HepG2 (cell line): ENCODE measurements at regions not wholly inside any gene's neighbourhood (a gene's known extent, or its start where the extent isn't known, plus 50 kb on each side); places are given as distances from the start of the nearest gene placed in this dataset.

Experiments used
- ATAC-seq: fragments of 200-7000 bp; cut with Tn5 transposase; 3 replicates; pipeline ENCODE4 v1.9.1; 2020; ENCODE audit warnings: mild to moderate bottlenecking, moderate library complexity
- BruUV-seq: library from RNA; stranded (reverse); fragments of 400-500 nt; replicated peaks from 2 replicates; lab custom pipeline; 2021; lab: Mats Ljungman, UMichigan
- CTCF ChIA-PET: fragments of 300-600 bp; formaldehyde crosslinking; extraction: SDS; loops from one replicate; lab custom pipeline; 2021; ENCODE audit warnings: low total read pairs, inconsistent platforms, low intra/inter-chr PET ratio; lab: Yijun Ruan, JAX
- POLR2A ChIA-PET: fragments of 350-600 bp; sonication (Branson Sonifier 250); formaldehyde crosslinking; loops from one replicate; lab custom pipeline; 2020; ENCODE audit warnings: antibody characterized with exemption, inconsistent platforms; lab: Yijun Ruan, JAX
- DNase-seq: peaks from one replicate; pipeline ENCODE4 v3.0.0-alpha.2; 2015; ENCODE audit warnings: low spot score
- FAIRE-seq: peaks from 3 replicates; lab custom pipeline; 2011; peaks lifted over from hg19 to GRCh38; lab: Jason Lieb, UNC
- H2AFZ ChIP-seq: one replicate; pipeline ENCODE4 v1.6.1; 2011; ENCODE audit warnings: low read length, inconsistent platforms
- H3K27ac ChIP-seq: fragments of 300-600 bp; 3 replicates; pipeline ENCODE4 v1.8.0; 2011; ENCODE audit warnings: mixed run types, mild to moderate bottlenecking, mixed read lengths, low read length, inconsistent platforms; ENCODE audit not compliant: insufficient read depth; ENCODE audit errors: extremely low read length
- H3K27me3 ChIP-seq, 2 experiments: fragments of 200-600 bp in 1 of 2; 2 replicates in 1 of 2; 3 replicates in 1 of 2; pipeline versions ENCODE4 v1.6.0 to v1.8.0; 2011; ENCODE audit warnings: low read length in 2 of 2, mild to moderate bottlenecking in 2 of 2, moderate library complexity in 2 of 2, inconsistent platforms in 1 of 2; ENCODE audit not compliant: insufficient read depth in 2 of 2, control insufficient read depth in 1 of 2
- H3K36me3 ChIP-seq, 2 experiments: fragments of 200-600 bp in 1 of 2; replicated peaks in 1 of 2; 2 replicates in 1 of 2; 3 replicates in 1 of 2; pipeline versions ENCODE4 v1.5.1 to v1.8.0; 2011; ENCODE audit warnings: low read length in 2 of 2, inconsistent platforms in 1 of 2; ENCODE audit not compliant: insufficient read depth in 2 of 2, control insufficient read depth in 1 of 2
- H3K4me1 ChIP-seq: 2 replicates; pipeline ENCODE4 v1.5.1; 2012; ENCODE audit warnings: low read length, inconsistent platforms; ENCODE audit not compliant: insufficient read depth
- H3K4me2 ChIP-seq: 2 replicates; pipeline ENCODE4 v1.6.0; 2011; ENCODE audit warnings: low read depth, low read length, inconsistent platforms
- H3K4me3 ChIP-seq, 3 experiments: fragments of 200-600 bp in 1 of 3; sonication (generic), shearing (Covaris generic) in 1 of 3; replicated peaks in 1 of 3; 2 replicates each; pipeline ENCODE4 v1.5.1; 2011 to 2016; ENCODE audit warnings: low read length in 3 of 3, inconsistent platforms in 2 of 3, low read depth in 2 of 3, mild to moderate bottlenecking in 2 of 3, control low read depth in 1 of 3, mixed read lengths in 1 of 3; ENCODE audit not compliant: insufficient read depth in 1 of 3
- H3K79me2 ChIP-seq: one replicate; pipeline ENCODE4 v1.6.1; 2011; ENCODE audit warnings: low read length, inconsistent platforms; ENCODE audit not compliant: insufficient read depth
- H3K9ac ChIP-seq: 2 replicates; pipeline ENCODE4 v1.6.0; 2011; ENCODE audit warnings: mild to moderate bottlenecking, low read depth, low read length, inconsistent platforms; ENCODE audit not compliant: insufficient read depth
- H3K9me3 ChIP-seq: 2 replicates; pipeline ENCODE4 v1.5.1; 2012; ENCODE audit warnings: mild to moderate bottlenecking, low read length
- H4K20me1 ChIP-seq: 2 replicates; pipeline ENCODE4 v1.6.0; 2011; ENCODE audit warnings: inconsistent platforms, mild to moderate bottlenecking, low read length, moderate library complexity; ENCODE audit not compliant: insufficient read depth
- ATRX ChIP-seq: sonication (generic); formaldehyde crosslinking; IDR thresholded peaks from 2 replicates; pipeline ENCODE4 v1.4.0; 2020; ENCODE audit warnings: missing genetic modification reagents, borderline replicate concordance
- CHD2 ChIP-seq: IDR thresholded peaks from 2 replicates; pipeline ENCODE4 v1.6.1; 2011; ENCODE audit warnings: low read depth, low read length, improper control_type of control experiment
- FOXM1 ChIP-seq: sonication (generic); formaldehyde crosslinking; IDR thresholded peaks from 2 replicates; pipeline ENCODE4 v1.5.0; 2020; ENCODE audit warnings: missing genetic modification reagents
- HIVEP1 ChIP-seq: sonication (generic); formaldehyde crosslinking; IDR thresholded peaks from 2 replicates; pipeline ENCODE4 v1.4.0; 2020; ENCODE audit warnings: mild to moderate bottlenecking, missing genetic modification reagents
- KAT2B ChIP-seq: fragments of 150-350 bp; IDR thresholded peaks from 2 replicates; pipeline ENCODE4 v1.6.1; 2014; ENCODE audit warnings: low read depth, low read length, borderline replicate concordance
- PHF8 ChIP-seq: sonication (generic); formaldehyde crosslinking; IDR thresholded peaks from 2 replicates; pipeline ENCODE4 v1.5.0; 2020; ENCODE audit warnings: missing genetic modification reagents
- ZNF121 ChIP-seq: sonication (generic); formaldehyde crosslinking; IDR thresholded peaks from 2 replicates; pipeline ENCODE4 v1.5.0; 2020; ENCODE audit warnings: mild to moderate bottlenecking, missing genetic modification reagents
- ZNF337 ChIP-seq: sonication (generic); formaldehyde crosslinking; IDR thresholded peaks from 2 replicates; pipeline ENCODE4 v1.5.1; 2020; ENCODE audit warnings: missing genetic modification reagents, low read depth, mild to moderate bottlenecking, borderline replicate concordance
- ZNF569 ChIP-seq: sonication (generic); formaldehyde crosslinking; IDR thresholded peaks from 2 replicates; pipeline ENCODE4 v1.5.0; 2020; ENCODE audit warnings: mild to moderate bottlenecking, missing genetic modification reagents, moderate library complexity, borderline replicate concordance
- ZNF652 ChIP-seq: IDR thresholded peaks from 2 replicates; pipeline ENCODE4 v1.6.1; 2016; ENCODE audit warnings: low read depth, borderline replicate concordance
- ZSCAN31 ChIP-seq: sonication (generic); formaldehyde crosslinking; IDR thresholded peaks from 2 replicates; pipeline ENCODE4 v1.5.0; 2020; ENCODE audit warnings: low read depth, mild to moderate bottlenecking, missing genetic modification reagents
- WGBS: methylation state at CpG from one replicate; pipeline ENCODE4 v1.1.6; 2017; ENCODE audit warnings: low lambda C conversion rate; 5-methylcytosine and 5-hydroxymethylcytosine counted together
- in situ Hi-C: cut with HindIII; loops from 2 replicates; pipeline ENCODE4 v1.10.0; 2017; ENCODE audit warnings: low pct_unique_long_range_greater_than_20kb; ENCODE audit not compliant: extremely low pct_ligation_motif_present
- intact Hi-C: fragments of 100-400 bp; cut with micrococcal nuclease; formaldehyde crosslinking; loops from one replicate; pipeline ENCODE4 v1.10.0; 2022; ENCODE audit not compliant: unreplicated experiment
- TF ChIP-seq, protein P1 (sequence below): sonication (generic); formaldehyde crosslinking; IDR thresholded peaks from 2 replicates; pipeline ENCODE4 v1.8.0; 2022; ENCODE audit warnings: missing genetic modification reagents, low read depth, mild to moderate bottlenecking, borderline replicate concordance
- TF ChIP-seq, protein P2 (sequence below): sonication (generic); formaldehyde crosslinking; IDR thresholded peaks from 2 replicates; pipeline ENCODE4 v1.4.0; 2020; ENCODE audit warnings: mild to moderate bottlenecking, missing genetic modification reagents
- TF ChIP-seq, protein P3 (sequence below): sonication (generic); formaldehyde crosslinking; IDR thresholded peaks from 2 replicates; pipeline ENCODE4 v1.8.0; 2022; ENCODE audit warnings: mild to moderate bottlenecking, missing genetic modification reagents, moderate library complexity
- TF ChIP-seq, protein P4 (sequence below): sonication (generic); formaldehyde crosslinking; IDR thresholded peaks from 2 replicates; pipeline ENCODE4 v1.5.0; 2020; ENCODE audit warnings: mild to moderate bottlenecking, missing genetic modification reagents, borderline replicate concordance

DNA sequence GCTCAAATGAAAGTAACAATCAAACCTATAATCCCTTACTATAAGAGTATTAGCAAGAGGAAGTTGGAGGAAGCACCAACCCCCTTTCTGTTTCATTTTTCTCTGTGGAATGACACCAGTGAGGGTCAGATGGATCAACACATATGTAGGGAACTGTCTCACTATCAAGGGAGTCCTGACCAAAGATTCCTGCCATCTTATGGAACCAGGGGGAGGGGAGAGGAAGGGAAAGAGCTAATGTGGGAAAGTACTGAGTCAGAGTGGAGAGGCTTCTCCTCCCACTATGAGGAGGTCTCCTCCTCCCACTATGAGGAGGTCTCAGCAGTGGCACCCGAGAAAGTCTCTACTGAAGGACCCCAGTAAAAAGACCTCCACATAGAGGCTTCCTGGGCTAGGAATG is 73.3 kb upstream of the PCSK1 start (continued):
- TF ChIP-seq KAT2B, result no peak
- no peak for TF ChIP-seq FOXM1 (CRISPR knock-in tag)
- no peak for TF ChIP-seq ATRX (CRISPR knock-in tag)
- no peak for TF ChIP-seq ZNF652 (CRISPR knock-in tag)
- no peak for TF ChIP-seq ZSCAN31 (CRISPR knock-in tag)
- TF ChIP-seq, protein P1, sequence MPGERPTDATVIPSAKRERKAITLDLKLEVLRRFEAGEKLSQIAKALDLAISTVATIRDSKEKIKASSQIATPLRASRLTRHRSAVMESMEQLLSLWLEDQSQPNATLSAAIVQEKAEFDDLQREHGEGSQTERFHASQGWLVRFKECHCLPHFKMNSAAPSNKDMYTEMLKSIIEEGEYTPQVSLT, result no peak
- no peak for TF ChIP-seq ZNF337 (CRISPR knock-in tag)
- no peak for TF ChIP-seq ZNF569 (CRISPR knock-in tag)
- TF ChIP-seq PHF8 (CRISPR knock-in tag), result no peak

DNA sequence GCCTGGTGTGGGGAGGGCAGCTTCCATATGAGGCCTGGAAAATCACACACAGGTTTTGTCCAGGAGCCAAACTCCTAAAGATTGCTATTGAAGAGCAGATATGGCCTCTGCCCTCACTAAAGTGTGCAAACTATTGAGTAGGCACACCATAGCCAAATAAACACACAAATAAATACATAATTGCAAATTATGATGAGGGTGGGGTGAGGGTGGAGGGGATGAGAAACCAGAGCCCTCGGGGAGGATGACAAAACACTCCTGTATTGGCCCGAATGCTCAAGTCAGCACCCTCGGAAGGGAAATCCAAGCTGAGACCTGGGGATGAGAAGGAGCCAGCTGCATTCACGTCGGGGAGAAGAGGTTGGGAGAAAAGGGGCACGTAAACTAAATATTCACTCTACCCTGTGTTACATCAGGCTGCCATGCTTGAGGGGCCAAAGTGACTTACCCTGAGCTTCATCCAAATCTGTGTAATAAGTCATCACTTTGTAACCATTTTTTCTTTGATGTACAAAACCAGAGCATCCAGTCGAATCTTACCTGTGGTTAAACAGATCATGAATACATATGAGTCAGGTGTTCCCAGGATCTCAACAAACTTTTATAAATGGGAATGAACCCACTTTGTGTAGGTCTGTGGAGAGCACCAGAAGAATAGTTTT is 73.9 kb upstream of the PCSK1 start:
- H4K20me1 ChIP-seq, result no peaks in the 10 kb centered on the region
- peaks cover 11% of the 10 kb centered on the region; the same call in 1 of the 2 replicates for H3K4me1 ChIP-seq
- H2AFZ ChIP-seq, result no peak overlapping the region
- POLR2A ChIA-PET, result no interaction called here
- H3K27ac ChIP-seq, result no peak overlapping the region
- 30% methylated on average over 7 of the region's 7 CpGs for WGBS
- no peaks in the 10 kb centered on the region for H3K9me3 ChIP-seq
- H3K4me2 ChIP-seq, result no peak overlapping the region
- TF ChIP-seq, protein P2, sequence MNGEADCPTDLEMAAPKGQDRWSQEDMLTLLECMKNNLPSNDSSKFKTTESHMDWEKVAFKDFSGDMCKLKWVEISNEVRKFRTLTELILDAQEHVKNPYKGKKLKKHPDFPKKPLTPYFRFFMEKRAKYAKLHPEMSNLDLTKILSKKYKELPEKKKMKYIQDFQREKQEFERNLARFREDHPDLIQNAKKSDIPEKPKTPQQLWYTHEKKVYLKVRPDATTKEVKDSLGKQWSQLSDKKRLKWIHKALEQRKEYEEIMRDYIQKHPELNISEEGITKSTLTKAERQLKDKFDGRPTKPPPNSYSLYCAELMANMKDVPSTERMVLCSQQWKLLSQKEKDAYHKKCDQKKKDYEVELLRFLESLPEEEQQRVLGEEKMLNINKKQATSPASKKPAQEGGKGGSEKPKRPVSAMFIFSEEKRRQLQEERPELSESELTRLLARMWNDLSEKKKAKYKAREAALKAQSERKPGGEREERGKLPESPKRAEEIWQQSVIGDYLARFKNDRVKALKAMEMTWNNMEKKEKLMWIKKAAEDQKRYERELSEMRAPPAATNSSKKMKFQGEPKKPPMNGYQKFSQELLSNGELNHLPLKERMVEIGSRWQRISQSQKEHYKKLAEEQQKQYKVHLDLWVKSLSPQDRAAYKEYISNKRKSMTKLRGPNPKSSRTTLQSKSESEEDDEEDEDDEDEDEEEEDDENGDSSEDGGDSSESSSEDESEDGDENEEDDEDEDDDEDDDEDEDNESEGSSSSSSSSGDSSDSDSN (CRISPR knock-in tag), result no peak
- TF ChIP-seq HIVEP1 (CRISPR knock-in tag) (no peak), ZNF121 (no peak), CHD2 (no peak)
- TF ChIP-seq, protein P3, sequence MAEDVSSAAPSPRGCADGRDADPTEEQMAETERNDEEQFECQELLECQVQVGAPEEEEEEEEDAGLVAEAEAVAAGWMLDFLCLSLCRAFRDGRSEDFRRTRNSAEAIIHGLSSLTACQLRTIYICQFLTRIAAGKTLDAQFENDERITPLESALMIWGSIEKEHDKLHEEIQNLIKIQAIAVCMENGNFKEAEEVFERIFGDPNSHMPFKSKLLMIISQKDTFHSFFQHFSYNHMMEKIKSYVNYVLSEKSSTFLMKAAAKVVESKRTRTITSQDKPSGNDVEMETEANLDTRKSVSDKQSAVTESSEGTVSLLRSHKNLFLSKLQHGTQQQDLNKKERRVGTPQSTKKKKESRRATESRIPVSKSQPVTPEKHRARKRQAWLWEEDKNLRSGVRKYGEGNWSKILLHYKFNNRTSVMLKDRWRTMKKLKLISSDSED (CRISPR knock-in tag), result no peak
- TF ChIP-seq, protein P4, sequence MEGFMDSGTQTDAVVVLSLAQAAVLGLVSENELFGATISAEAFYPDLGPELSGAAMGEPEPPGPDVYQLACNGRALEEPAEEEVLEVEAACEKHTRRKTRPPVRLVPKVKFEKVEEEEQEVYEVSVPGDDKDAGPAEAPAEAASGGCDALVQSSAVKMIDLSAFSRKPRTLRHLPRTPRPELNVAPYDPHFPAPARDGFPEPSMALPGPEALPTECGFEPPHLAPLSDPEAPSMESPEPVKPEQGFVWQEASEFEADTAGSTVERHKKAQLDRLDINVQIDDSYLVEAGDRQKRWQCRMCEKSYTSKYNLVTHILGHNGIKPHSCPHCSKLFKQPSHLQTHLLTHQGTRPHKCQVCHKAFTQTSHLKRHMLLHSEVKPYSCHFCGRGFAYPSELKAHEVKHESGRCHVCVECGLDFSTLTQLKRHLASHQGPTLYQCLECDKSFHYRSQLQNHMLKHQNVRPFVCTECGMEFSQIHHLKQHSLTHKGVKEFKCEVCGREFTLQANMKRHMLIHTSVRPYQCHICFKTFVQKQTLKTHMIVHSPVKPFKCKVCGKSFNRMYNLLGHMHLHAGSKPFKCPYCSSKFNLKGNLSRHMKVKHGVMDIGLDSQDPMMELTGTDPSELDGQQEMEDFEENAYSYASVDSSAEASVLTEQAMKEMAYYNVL (CRISPR knock-in tag), result no peak
- BruUV-seq, result no TSS peak
- H3K4me3 ChIP-seq, result no peak overlapping the region
- intact Hi-C loops, result no loop called here
- H3K36me3 ChIP-seq, result no peaks in the 10 kb centered on the region
- no peaks in the 10 kb centered on the region; a peak in 1 of 5 replicates for H3K27me3 ChIP-seq
- in situ Hi-C loops, result no loop called here
- ATAC-seq, result no peak
- DNase-seq, result no peak
- CTCF ChIA-PET, result no interaction called here
- no peak overlapping the region for H3K9ac ChIP-seq
- FAIRE-seq, result no peak
- no peaks in the 10 kb centered on the region for H3K79me2 ChIP-seq
